Aorta (tissue), 5 donors: ENCODE measurements at regions not wholly inside any gene's neighbourhood (a gene's known extent, or its start where the extent isn't known, plus 50 kb on each side); places are given as distances from the start of the nearest gene placed in this dataset.

Experiments
- ATAC-seq: fragments of 200-7000 bp; cut with Tn5 transposase; one replicate; pipeline ENCODE4 v1.9.1; 2022; ENCODE audit warnings: moderate library complexity; ENCODE audit not compliant: low FRiP score
- DNase-seq, 2 donors: peaks; one replicate each; pipeline ENCODE4 v3.0.0-alpha.2; 2020
- H3K27ac ChIP-seq, 2 donors: one replicate each; pipeline ENCODE4 v1.5.1; 2013; ENCODE audit warnings: low read length in 2 of 2, mild to moderate bottlenecking in 2 of 2, moderate library complexity in 2 of 2, control low read depth in 1 of 2, inconsistent platforms in 1 of 2, low read depth in 1 of 2
- H3K27me3 ChIP-seq, 2 donors: one replicate each; pipeline ENCODE4 v1.6.1; 2013; ENCODE audit warnings: control low read depth in 1 of 2, low read length in 1 of 2, mild to moderate bottlenecking in 1 of 2, moderate library complexity in 1 of 2; ENCODE audit not compliant: insufficient read depth in 2 of 2, control insufficient read depth in 1 of 2
- H3K36me3 ChIP-seq, 2 donors: one replicate each; pipeline ENCODE4 v1.6.1; 2013; ENCODE audit warnings: control low read depth in 1 of 2, low read length in 1 of 2, mild to moderate bottlenecking in 1 of 2; ENCODE audit not compliant: insufficient read depth in 2 of 2, control insufficient read depth in 1 of 2
- H3K4me1 ChIP-seq, 2 donors: one replicate each; pipeline ENCODE4 v1.6.1; 2013; ENCODE audit warnings: low read length in 2 of 2, control low read depth in 1 of 2, mild to moderate bottlenecking in 1 of 2, moderate library complexity in 1 of 2; ENCODE audit not compliant: insufficient read depth in 2 of 2, control insufficient read depth in 1 of 2
- H3K4me3 ChIP-seq, 2 donors: one replicate each; pipeline ENCODE4 v1.5.1; 2013; ENCODE audit warnings: low read length in 2 of 2, control low read depth in 1 of 2, mild to moderate bottlenecking in 1 of 2
- H3K9me3 ChIP-seq: one replicate; pipeline ENCODE4 v1.6.1; 2013; ENCODE audit warnings: mild to moderate bottlenecking, low read length; ENCODE audit not compliant: control insufficient read depth
- WGBS, 2 donors: extraction: QIAGEN DNeasy Blood & Tissue Kit; methylation state at CpG; one replicate each; pipeline ENCODE4 v1.1.7; 2013; 5-methylcytosine and 5-hydroxymethylcytosine counted together
- intact Hi-C, 2 donors: fragments of 100-400 bp; cut with DNase I; formaldehyde crosslinking; loops; one replicate each; pipeline versions ENCODE4 v1.14.2 to v1.15.0; 2022
- donor health status: healthy with polysubstance abuse.
- donor health status: Bipolar disorder and iron deficiency.
- donor health status: DM: no; HTN: no; CAD: no.
- donor health status: DM: no; HTN: no; CAD: no.
- donor health status: DM: yes; HTN: yes; CAD: no.

DNA sequence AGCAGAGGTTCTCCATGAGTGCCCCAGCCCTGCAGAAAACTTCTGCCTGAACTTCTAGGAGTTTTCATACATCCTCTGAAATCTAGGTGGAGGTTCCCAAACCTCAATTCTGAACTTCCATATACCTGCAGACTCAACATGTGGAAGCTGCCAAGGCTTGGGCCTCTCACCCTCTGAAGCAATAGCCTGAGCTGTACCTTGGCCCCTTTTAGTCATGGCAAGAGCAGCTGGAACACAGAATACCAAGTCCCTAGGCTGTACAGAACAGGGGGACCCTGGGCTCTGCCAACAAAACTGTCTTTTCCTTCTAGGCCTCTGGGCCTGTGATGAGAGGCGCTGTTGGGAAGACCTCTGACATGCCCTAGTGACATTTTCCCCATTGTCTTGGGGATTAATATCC is 494.3 kb upstream of the FOXG1 start:
- no peaks in the 10 kb centered on the region for H3K36me3 ChIP-seq
- no peaks in the 10 kb centered on the region for H3K4me1 ChIP-seq
- H3K4me3 ChIP-seq = no peak overlapping the region
- 23 to 87% methylated on average over 1 of the region's 1 CpG for WGBS, 2 donors
- peaks cover 1% of the 10 kb centered on the region for H3K9me3 ChIP-seq
- intact Hi-C loops = no loop called here
- DNase-seq = no peak
- no peak overlapping the region for H3K27ac ChIP-seq
- no peaks in the 10 kb centered on the region for H3K27me3 ChIP-seq
- no peak for ATAC-seq

DNA sequence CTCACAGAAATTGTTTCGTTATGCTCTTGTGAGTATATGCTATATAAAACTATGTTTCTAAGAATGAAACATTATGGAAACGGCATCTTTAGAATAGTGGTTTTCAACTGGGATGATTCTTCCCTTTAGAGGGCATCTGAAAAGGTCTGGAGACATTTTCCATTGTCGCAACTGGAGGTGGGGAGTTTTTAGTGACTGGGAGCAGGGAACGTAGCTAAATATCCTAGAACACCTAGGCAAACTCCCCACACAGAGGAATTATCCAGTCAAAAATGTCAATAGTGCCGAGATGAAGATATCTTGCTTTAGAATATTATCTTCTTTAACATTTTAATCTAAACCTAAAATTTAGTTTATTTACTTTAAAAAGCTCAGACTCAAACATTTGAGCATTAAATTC is 486.1 kb upstream of the FOXG1 start:
- WGBS, 2 donors = 77 to 78% methylated on average over 5 of the region's 5 CpGs
- intact Hi-C loops = no loop called here
- no peaks in the 10 kb centered on the region for H3K36me3 ChIP-seq

GRCh38 chr14:28280997-28281598 is 485.5 kb upstream of the FOXG1 start:
- ATAC-seq (no peak), DNase-seq (no peak)
- WGBS, 2 donors = 85 to 90% methylated on average over 2 of the region's 2 CpGs

More for the DNA sequence above, 486.1 kb upstream of the FOXG1 start:
- no peak for ATAC-seq
- no peak overlapping the region for H3K27ac ChIP-seq
- no peaks in the 10 kb centered on the region for H3K9me3 ChIP-seq
- H3K4me1 ChIP-seq = no peaks in the 10 kb centered on the region
- no peaks in the 10 kb centered on the region for H3K27me3 ChIP-seq
- no peak overlapping the region for H3K4me3 ChIP-seq
- DNase-seq = no peak

GRCh38 chr14:28284546-28285300 is 481.9 kb upstream of the FOXG1 start:
- H3K27me3 ChIP-seq = no peaks in the 10 kb centered on the region
- intact Hi-C loops = no loop called here
- no peak overlapping the region for H3K27ac ChIP-seq
- DNase-seq = no peak
- H3K9me3 ChIP-seq = no peaks in the 10 kb centered on the region
- ATAC-seq = no peak
- WGBS, 2 donors = 60 to 62% methylated on average over 6 of the region's 6 CpGs
- no peaks in the 10 kb centered on the region for H3K36me3 ChIP-seq
- no peak overlapping the region for H3K4me3 ChIP-seq
- no peaks in the 10 kb centered on the region for H3K4me1 ChIP-seq

More at GRCh38 chr14:28280997-28281598, 485.5 kb upstream of the FOXG1 start:
- Histone ChIP-seq H3K4me3 (no peak overlapping the region), H3K27ac (no peak overlapping the region), H3K36me3 (no peaks in the 10 kb centered on the region), H3K27me3 (no peaks in the 10 kb centered on the region), H3K4me1 (no peaks in the 10 kb centered on the region), H3K9me3 (no peaks in the 10 kb centered on the region)
- intact Hi-C loops = no loop called here

- 22 to 38% methylated on average over 6 of the region's 6 CpGs for WGBS, 2 donors
- Histone ChIP-seq H3K4me3 (no peak overlapping the region), H3K27ac (no peak overlapping the region), H3K27me3 (no peaks in the 10 kb centered on the region), H3K9me3 (no peaks in the 10 kb centered on the region), H3K4me1 (no peaks in the 10 kb centered on the region), H3K36me3 (no peaks in the 10 kb centered on the region)
- DNase-seq (no peak), ATAC-seq (no peak)
- intact Hi-C loops = no loop called here
Observed at GRCh38 chr14:28294834-28295440, 471.6 kb upstream of the FOXG1 start.

- Histone ChIP-seq H3K9me3 (no peaks in the 10 kb centered on the region), H3K4me3 (no peak overlapping the region), H3K36me3 (no peaks in the 10 kb centered on the region), H3K27me3 (no peaks in the 10 kb centered on the region), H3K27ac (no peak overlapping the region), H3K4me1 (no peaks in the 10 kb centered on the region)
- intact Hi-C loops = no loop called here
- WGBS, 2 donors = 78 to 84% methylated on average over 1 of the region's 1 CpG
- ATAC-seq (no peak), DNase-seq (no peak)
Observed at GRCh38 chr14:28297559-28297958, 469.0 kb upstream of the FOXG1 start.

DNA sequence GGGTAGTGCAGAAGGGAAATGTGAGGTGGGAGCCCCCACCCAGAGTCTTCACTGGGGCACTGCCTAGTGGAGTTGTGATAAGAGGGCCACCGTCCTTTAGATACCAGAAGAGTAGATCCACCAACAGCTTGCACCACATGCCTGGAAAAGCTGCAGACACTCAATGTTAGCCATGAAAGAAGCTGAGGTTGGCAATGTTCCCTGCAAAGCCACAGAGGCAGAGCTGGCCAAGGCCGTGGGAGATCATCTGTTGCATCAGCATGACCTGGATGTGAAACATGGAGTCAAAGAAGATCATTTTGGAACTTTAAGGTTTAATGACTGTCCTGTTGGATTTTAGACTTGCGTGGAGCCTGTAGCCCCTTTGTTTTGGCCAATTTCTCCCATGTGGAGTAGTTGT is 468.4 kb upstream of the FOXG1 start:
- H3K36me3 ChIP-seq = no peaks in the 10 kb centered on the region
- no peaks in the 10 kb centered on the region for H3K27me3 ChIP-seq
- WGBS, 2 donors = 80 to 86% methylated on average over 3 of the region's 3 CpGs
- no peaks in the 10 kb centered on the region for H3K9me3 ChIP-seq
- ATAC-seq (no peak), DNase-seq (no peak)
- no peaks in the 10 kb centered on the region for H3K4me1 ChIP-seq
- intact Hi-C loops = no loop called here
- no peak overlapping the region for H3K27ac ChIP-seq
- no peak overlapping the region for H3K4me3 ChIP-seq

DNA sequence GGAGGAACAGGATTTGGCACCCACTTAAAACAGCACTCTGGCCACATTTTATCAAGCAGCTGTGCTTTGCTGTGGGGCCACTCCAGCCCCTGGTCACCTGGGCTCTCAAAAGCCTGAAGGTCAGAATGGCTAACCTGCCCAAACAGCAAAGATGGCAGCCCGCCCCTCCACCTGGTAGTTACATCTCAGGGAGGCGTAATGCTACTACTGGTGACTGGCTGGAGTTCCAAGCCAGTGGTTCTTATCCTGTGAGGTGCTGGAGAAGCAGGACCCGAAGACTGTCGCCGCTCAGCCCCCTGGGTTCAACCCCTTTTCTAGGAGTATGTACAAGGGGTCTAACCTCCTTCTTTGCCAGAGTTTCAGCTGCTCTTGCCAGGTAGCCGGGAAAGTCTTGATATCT is 467.4 kb upstream of the FOXG1 start:
- Histone ChIP-seq H3K4me3 (no peak overlapping the region), H3K4me1 (no peaks in the 10 kb centered on the region), H3K27ac (no peak overlapping the region), H3K36me3 (no peaks in the 10 kb centered on the region), H3K27me3 (no peaks in the 10 kb centered on the region), H3K9me3 (no peaks in the 10 kb centered on the region)
- DNase-seq = peak in 1 of 2 donors; percentile 58
- WGBS, 2 donors = 88 to 89% methylated on average over 6 of the region's 6 CpGs
- ATAC-seq = peak; percentile 19
- intact Hi-C loops = no loop called here

DNA sequence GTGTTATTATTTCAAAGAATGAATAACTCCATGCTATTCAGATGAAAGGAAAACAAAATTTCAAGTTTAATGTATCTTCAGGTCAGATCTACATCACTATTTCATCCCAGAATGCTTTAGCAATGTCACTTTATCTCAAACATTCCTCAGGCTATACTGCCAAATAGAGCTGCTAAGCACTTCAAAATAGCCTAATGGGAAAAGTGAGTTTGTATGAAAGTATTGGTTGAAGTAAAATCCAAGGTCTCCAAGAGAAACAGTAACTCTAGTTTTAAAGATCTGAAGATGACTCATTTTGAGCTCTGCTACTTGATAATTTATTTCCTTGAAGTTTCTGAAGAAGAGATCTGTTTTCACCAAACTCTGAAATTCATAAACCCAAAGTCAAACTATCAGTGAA is 466.2 kb upstream of the FOXG1 start:
- DNase-seq (no peak), ATAC-seq (no peak)
- no peaks in the 10 kb centered on the region for H3K27me3 ChIP-seq
- H3K36me3 ChIP-seq = no peaks in the 10 kb centered on the region
- H3K4me3 ChIP-seq = no peak overlapping the region
- intact Hi-C loops = no loop called here
- H3K9me3 ChIP-seq = no peaks in the 10 kb centered on the region
- no peaks in the 10 kb centered on the region for H3K4me1 ChIP-seq
- no peak overlapping the region for H3K27ac ChIP-seq
